ENCODE measurements at regions not wholly inside any gene's neighbourhood (a gene's known extent, or its start where the extent isn't known, plus 50 kb on each side); places are given as distances from the start of the nearest gene placed in this dataset.

DNA sequence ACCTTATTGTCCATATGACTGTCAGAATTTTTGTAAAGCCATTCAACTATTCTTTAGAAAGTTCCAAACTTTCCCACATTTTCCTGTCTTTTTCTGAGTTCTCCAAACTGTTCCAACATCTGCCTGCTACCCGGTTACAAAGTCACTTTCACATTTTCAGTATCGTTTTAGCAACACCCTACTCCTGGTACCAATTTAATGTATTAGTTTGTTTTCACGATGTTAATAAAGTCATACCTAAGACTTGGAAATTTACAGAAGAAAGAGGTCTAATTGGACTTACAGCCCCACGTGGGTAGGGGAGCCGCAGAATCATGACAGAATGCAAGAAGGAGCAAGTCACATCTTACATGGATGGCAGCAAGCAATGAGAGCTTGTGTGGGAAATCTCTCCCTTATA is 867.8 kb downstream of the AMY1C start:
- TF ChIP-seq, protein P1, sequence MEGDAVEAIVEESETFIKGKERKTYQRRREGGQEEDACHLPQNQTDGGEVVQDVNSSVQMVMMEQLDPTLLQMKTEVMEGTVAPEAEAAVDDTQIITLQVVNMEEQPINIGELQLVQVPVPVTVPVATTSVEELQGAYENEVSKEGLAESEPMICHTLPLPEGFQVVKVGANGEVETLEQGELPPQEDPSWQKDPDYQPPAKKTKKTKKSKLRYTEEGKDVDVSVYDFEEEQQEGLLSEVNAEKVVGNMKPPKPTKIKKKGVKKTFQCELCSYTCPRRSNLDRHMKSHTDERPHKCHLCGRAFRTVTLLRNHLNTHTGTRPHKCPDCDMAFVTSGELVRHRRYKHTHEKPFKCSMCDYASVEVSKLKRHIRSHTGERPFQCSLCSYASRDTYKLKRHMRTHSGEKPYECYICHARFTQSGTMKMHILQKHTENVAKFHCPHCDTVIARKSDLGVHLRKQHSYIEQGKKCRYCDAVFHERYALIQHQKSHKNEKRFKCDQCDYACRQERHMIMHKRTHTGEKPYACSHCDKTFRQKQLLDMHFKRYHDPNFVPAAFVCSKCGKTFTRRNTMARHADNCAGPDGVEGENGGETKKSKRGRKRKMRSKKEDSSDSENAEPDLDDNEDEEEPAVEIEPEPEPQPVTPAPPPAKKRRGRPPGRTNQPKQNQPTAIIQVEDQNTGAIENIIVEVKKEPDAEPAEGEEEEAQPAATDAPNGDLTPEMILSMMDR (IDR thresholded peaks at IDR 0.05; ENCODE audit: low read depth, low read length): no peak
- H3K4me3 ChIP-seq (replicated peaks in 1 of 2; ENCODE audit: low read depth in 2 of 2, low read length in 2 of 2): no peak overlapping the region
- no peak for DNase-seq (ENCODE audit: low read depth in 2 of 2)

DNA sequence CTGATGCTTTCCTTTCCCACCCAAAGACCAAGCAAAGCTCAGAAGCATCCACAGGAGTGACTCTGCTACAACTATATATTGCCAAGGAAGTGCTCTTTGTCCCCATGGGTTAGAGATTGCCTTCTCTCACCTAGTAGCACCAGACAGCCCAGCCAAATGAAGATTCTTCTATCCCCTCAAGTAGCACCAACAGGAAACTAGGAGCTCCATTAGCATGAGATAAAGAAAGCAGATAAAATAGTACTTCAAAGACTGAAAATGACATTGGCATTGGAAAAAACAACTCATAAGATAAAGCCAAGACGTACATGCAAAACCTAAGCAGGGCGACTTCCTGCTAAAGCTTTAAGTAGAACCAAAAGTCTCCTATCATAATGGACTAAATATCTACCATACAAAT is 871.5 kb downstream of the AMY1C start:
- TF ChIP-seq, protein P1 (IDR thresholded peaks at IDR 0.05; ENCODE audit: low read depth, low read length): no peak
- DNase-seq (ENCODE audit: low read depth in 2 of 2): no peak
- no peak overlapping the region for H3K4me3 ChIP-seq (replicated peaks in 1 of 2; ENCODE audit: low read depth in 2 of 2, low read length in 2 of 2)

- DNase-seq (ENCODE audit: low read depth in 2 of 2): no peak
- H3K4me3 ChIP-seq (replicated peaks in 1 of 2; ENCODE audit: low read depth in 2 of 2, low read length in 2 of 2): no peak overlapping the region
- TF ChIP-seq, protein P1 (IDR thresholded peaks at IDR 0.05; ENCODE audit: low read depth, low read length): no peak
These were observed 874.8 kb downstream of the AMY1C start for GRCh38 chr1:104624538-104624937.

- H3K4me3 ChIP-seq (replicated peaks in 1 of 2; ENCODE audit: low read depth in 2 of 2, low read length in 2 of 2): no peak overlapping the region
- TF ChIP-seq, protein P1 (IDR thresholded peaks at IDR 0.05; ENCODE audit: low read depth, low read length): no peak
- no peak for DNase-seq (ENCODE audit: low read depth in 2 of 2)
These were observed 879.9 kb downstream of the AMY1C start for GRCh38 chr1:104629589-104629988.

DNA sequence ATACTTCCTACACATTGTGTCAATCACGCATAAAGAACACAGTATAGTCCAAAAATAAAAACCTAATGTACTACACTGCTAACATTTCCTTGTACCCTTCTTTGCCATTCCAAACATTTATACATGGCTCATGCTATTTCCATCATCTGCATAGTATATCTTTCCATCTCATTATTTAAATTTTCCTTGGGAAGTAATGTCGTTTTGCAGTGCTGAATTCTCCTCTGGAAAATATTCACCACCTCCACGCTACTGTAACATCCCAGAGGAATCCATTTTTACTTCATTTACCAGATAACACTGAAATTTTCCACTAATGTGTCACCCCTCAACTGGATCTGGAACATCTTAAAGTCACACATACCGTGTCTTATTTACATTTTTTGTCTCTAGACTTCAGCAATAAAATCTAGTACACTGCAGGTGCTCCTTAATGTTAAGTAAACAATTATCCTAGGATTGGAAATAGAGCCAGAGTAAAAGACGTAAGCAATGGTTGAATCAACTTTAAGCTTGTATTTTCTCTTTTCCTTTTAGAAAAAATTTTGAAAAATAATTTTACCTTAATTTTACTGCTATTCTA is 881.0 kb downstream of the AMY1C start:
- TF ChIP-seq, protein P1 (IDR thresholded peaks at IDR 0.05; ENCODE audit: low read depth, low read length): no peak
- DNase-seq (ENCODE audit: low read depth in 2 of 2): no peak
- H3K4me3 ChIP-seq (replicated peaks in 1 of 2; ENCODE audit: low read depth in 2 of 2, low read length in 2 of 2): no peak overlapping the region

DNA sequence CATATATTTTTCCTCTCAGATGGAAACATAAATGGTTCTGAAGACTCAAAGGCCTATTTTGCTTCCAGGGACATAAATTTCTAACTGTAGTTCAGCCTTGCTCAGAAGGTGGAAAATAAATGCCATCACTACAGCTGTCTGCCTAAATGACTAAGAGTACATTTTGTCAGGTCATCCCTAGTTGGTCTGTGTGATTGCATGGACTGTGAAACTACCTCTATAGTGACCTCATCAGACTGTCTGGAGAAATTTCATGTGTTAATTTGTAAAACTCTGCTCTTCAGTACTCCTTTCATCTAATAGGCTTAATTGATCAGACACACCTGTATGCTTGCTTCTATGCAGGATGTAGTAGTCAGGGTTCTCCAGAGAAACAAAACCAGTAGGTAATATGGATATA is 886.9 kb downstream of the AMY1C start:
- no peak overlapping the region for H3K4me3 ChIP-seq (replicated peaks in 1 of 2; ENCODE audit: low read depth in 2 of 2, low read length in 2 of 2)
- DNase-seq (ENCODE audit: low read depth in 2 of 2): no peak

More for the DNA sequence above, 886.9 kb downstream of the AMY1C start:
- TF ChIP-seq, protein P1 (IDR thresholded peaks at IDR 0.05; ENCODE audit: low read depth, low read length): no peak

Measured in cardiac fibroblast (primary cell).